Fibroblast of skin of right quadriceps (primary cell): ENCODE measurements at regions not wholly inside any gene's neighbourhood (a gene's known extent, or its start where the extent isn't known, plus 50 kb on each side); places are given as distances from the start of the nearest gene placed in this dataset.
"Not testable (repeated sequence)": the region's sequence is repeated elsewhere in the genome, so short reads cannot be mapped to it uniquely, and the experiment has no call there.

ENCODE experiments used
- DNase-seq: peaks from one replicate; pipeline ENCODE4 v3.0.0-alpha.2; 2013

- DNase-seq: peak; percentile 0
These were observed 825.2 kb downstream of the METTL4 start for GRCh38 chr18:1746131-1746530.

- DNase-seq: no peak
These were observed 820.1 kb downstream of the METTL4 start for GRCh38 chr18:1751249-1751648.

GRCh38 chr18:1760901-1761300 is 810.4 kb downstream of the METTL4 start:
- DNase-seq: peak; percentile 18

- DNase-seq: no peak
These were observed 797.0 kb downstream of the METTL4 start for GRCh38 chr18:1774261-1774660.

GRCh38 chr18:1777843-1778242 is 793.5 kb downstream of the METTL4 start:
- no peak for DNase-seq

- no peak for DNase-seq
These were observed 792.7 kb downstream of the METTL4 start for GRCh38 chr18:1778496-1779178.

GRCh38 chr18:1779587-1779986 is 791.7 kb downstream of the METTL4 start:
- no peak for DNase-seq

GRCh38 chr18:1784113-1784512 is 787.2 kb downstream of the METTL4 start:
- no peak for DNase-seq

- DNase-seq: not testable (repeated sequence)
These were observed 785.3 kb downstream of the METTL4 start for GRCh38 chr18:1785980-1786379.

- no peak for DNase-seq
These were observed 774.7 kb downstream of the METTL4 start for GRCh38 chr18:1796636-1797035.

- no peak for DNase-seq
These were observed 774.1 kb downstream of the METTL4 start for GRCh38 chr18:1797235-1797634.

GRCh38 chr18:1805521-1805920 is 765.8 kb downstream of the METTL4 start:
- no peak for DNase-seq

GRCh38 chr18:1806884-1807615 is 764.3 kb downstream of the METTL4 start:
- DNase-seq: no peak

- DNase-seq: no peak
These were observed 760.0 kb downstream of the METTL4 start for GRCh38 chr18:1811282-1811681.

- no peak for DNase-seq
These were observed 746.0 kb downstream of the METTL4 start for GRCh38 chr18:1825296-1825695.

- no peak for DNase-seq
These were observed 730.4 kb downstream of the METTL4 start for GRCh38 chr18:1840878-1841277.

GRCh38 chr18:1846640-1847039 is 724.7 kb downstream of the METTL4 start:
- DNase-seq: peak; percentile 61

GRCh38 chr18:1848716-1849115 is 722.6 kb downstream of the METTL4 start:
- peak; percentile 39 for DNase-seq

GRCh38 chr18:1849386-1849785 is 721.9 kb downstream of the METTL4 start:
- no peak for DNase-seq

GRCh38 chr18:1857281-1857680 is 714.0 kb downstream of the METTL4 start:
- not testable (repeated sequence) for DNase-seq

- no peak for DNase-seq
These were observed 709.8 kb downstream of the METTL4 start for GRCh38 chr18:1861473-1861872.

GRCh38 chr18:1865869-1866268 is 705.4 kb downstream of the METTL4 start:
- no peak for DNase-seq

GRCh38 chr18:1872274-1872673 is 699.0 kb downstream of the METTL4 start:
- DNase-seq: no peak

GRCh38 chr18:1875219-1875618 is 696.1 kb downstream of the METTL4 start:
- no peak for DNase-seq

GRCh38 chr18:1884623-1885022 is 686.7 kb downstream of the METTL4 start:
- DNase-seq: no peak
